CD14-positive monocyte (primary cell): ENCODE measurements at regions not wholly inside any gene's neighbourhood (a gene's known extent, or its start where the extent isn't known, plus 50 kb on each side); places are given as distances from the start of the nearest gene placed in this dataset.

ENCODE experiments used
- DNase-seq, 3 donors: peaks; one replicate each; pipeline ENCODE4 v3.0.0-alpha.2; 2011 to 2022
- H2AFZ ChIP-seq: 2 replicates; pipeline ENCODE4 v1.6.0; 2012; ENCODE audit warnings: mild to moderate bottlenecking, low read depth, low read length, inconsistent platforms; ENCODE audit not compliant: insufficient read depth, poor library complexity, severe bottlenecking
- H3K27ac ChIP-seq, 2 donors: 1 replicate in 1 of 2; 2 replicates in 1 of 2; pipeline ENCODE4 v1.5.1; 2012 to 2013; ENCODE audit warnings: low read length in 2 of 2, control low read depth in 1 of 2, inconsistent platforms in 1 of 2, low read depth in 1 of 2, mild to moderate bottlenecking in 1 of 2
- H3K27me3 ChIP-seq, 2 donors: one replicate each; pipeline versions ENCODE4 v1.6.0 to v1.6.1; 2011 to 2013; ENCODE audit warnings: low read length in 2 of 2; ENCODE audit not compliant: control insufficient read depth in 2 of 2, insufficient read depth in 2 of 2
- H3K36me3 ChIP-seq, 2 donors: replicated peaks in 1 of 2; 1 replicate in 1 of 2; 2 replicates in 1 of 2; pipeline versions ENCODE4 v1.5.1 to v1.6.1; 2012 to 2013; ENCODE audit warnings: low read length in 2 of 2, control low read depth in 1 of 2, inconsistent platforms in 1 of 2, mild to moderate bottlenecking in 1 of 2; ENCODE audit not compliant: insufficient read depth in 2 of 2, control insufficient read depth in 1 of 2
- H3K4me1 ChIP-seq, 2 donors: 1 replicate in 1 of 2; 2 replicates in 1 of 2; pipeline versions ENCODE4 v1.5.1 to v1.6.1; 2012 to 2013; ENCODE audit warnings: low read length in 2 of 2, control low read depth in 1 of 2, inconsistent platforms in 1 of 2, mild to moderate bottlenecking in 1 of 2, moderate library complexity in 1 of 2; ENCODE audit not compliant: insufficient read depth in 2 of 2, control insufficient read depth in 1 of 2
- H3K4me2 ChIP-seq: replicated peaks from 2 replicates; pipeline ENCODE3; 2012; ENCODE audit warnings: low read length, moderate library complexity, mild to moderate bottlenecking; ENCODE audit not compliant: poor library complexity, severe bottlenecking; ENCODE audit errors: extremely low read depth
- H3K4me3 ChIP-seq, 3 experiments: fragments of 200-600 bp in 1 of 3; sonication (generic) in 1 of 3; replicated peaks in 1 of 3; 1 replicate in 2 of 3; 2 replicates in 1 of 3; pipeline ENCODE4 v1.5.1; 2011 to 2013; ENCODE audit warnings: low read length in 3 of 3, mild to moderate bottlenecking in 3 of 3, control low read depth in 2 of 3, low read depth in 2 of 3, inconsistent platforms in 1 of 3, moderate library complexity in 1 of 3
- H3K79me2 ChIP-seq: 2 replicates; pipeline ENCODE4 v1.6.0; 2012; ENCODE audit warnings: mild to moderate bottlenecking, control low read depth, inconsistent platforms, low read length, moderate library complexity; ENCODE audit not compliant: insufficient read depth
- H3K9ac ChIP-seq: 2 replicates; pipeline ENCODE4 v1.6.0; 2017; ENCODE audit warnings: low read length, mild to moderate bottlenecking; ENCODE audit not compliant: insufficient read depth, poor library complexity, severe bottlenecking
- H3K9me3 ChIP-seq, 2 donors: replicated peaks in 1 of 2; 1 replicate in 1 of 2; 2 replicates in 1 of 2; pipeline versions ENCODE4 v1.5.1 to v1.6.1; 2012 to 2013; ENCODE audit warnings: low read length in 2 of 2, control low read depth in 1 of 2; ENCODE audit not compliant: control insufficient read depth in 1 of 2, insufficient read depth in 1 of 2
- H4K20me1 ChIP-seq: 2 replicates; pipeline ENCODE4 v1.6.0; 2012; ENCODE audit warnings: mild to moderate bottlenecking, low read length, control low read depth, moderate library complexity; ENCODE audit not compliant: insufficient read depth
- H3K27ac Mint-ChIP-seq, 7 donors: one replicate each; pipeline ENCODE4 v1.8.0; 2020; ENCODE audit warnings: mild to moderate bottlenecking in 7 of 7, mixed read lengths in 7 of 7, moderate library complexity in 6 of 7, inconsistent platforms in 2 of 7
- H3K27me3 Mint-ChIP-seq, 3 donors: one replicate each; pipeline ENCODE4 v1.8.0; 2021 to 2022; ENCODE audit warnings: low read depth in 3 of 3, mild to moderate bottlenecking in 3 of 3, mixed read lengths in 3 of 3, moderate library complexity in 3 of 3, inconsistent platforms in 1 of 3
- H3K36me3 Mint-ChIP-seq, 2 donors: one replicate each; pipeline ENCODE4 v1.8.0; 2020; ENCODE audit warnings: mixed read lengths in 2 of 2, inconsistent platforms in 1 of 2, mild to moderate bottlenecking in 1 of 2
- H3K4me1 Mint-ChIP-seq: one replicate; pipeline ENCODE4 v1.8.0; 2020; ENCODE audit warnings: mild to moderate bottlenecking, mixed read lengths
- H3K4me3 Mint-ChIP-seq, 2 donors: one replicate each; pipeline ENCODE4 v1.8.0; 2020; ENCODE audit warnings: mild to moderate bottlenecking in 2 of 2, mixed read lengths in 2 of 2, moderate library complexity in 1 of 2
- H3K9me3 Mint-ChIP-seq, 7 donors: one replicate each; pipeline ENCODE4 v1.8.0; 2020 to 2022; ENCODE audit warnings: mixed read lengths in 7 of 7, mild to moderate bottlenecking in 6 of 7, moderate library complexity in 6 of 7, inconsistent platforms in 2 of 7
- WGBS: methylation state at CpG from one replicate; pipeline ENCODE4 v1.1.5; 2013; ENCODE audit warnings: missing lambda C conversion rate; ENCODE audit not compliant: insufficient coverage; 5-methylcytosine and 5-hydroxymethylcytosine counted together
- intact Hi-C, 2 donors: fragments of 100-400 bp; cut with micrococcal nuclease; formaldehyde crosslinking; loops; one replicate each; pipeline versions ENCODE4 v1.15.0 to v1.15.1; 2023
- TF ChIP-seq, protein P1 (sequence below): fragments of 200-600 bp; IDR thresholded peaks from one replicate; pipeline ENCODE4 v1.8.0; 2022; ENCODE audit warnings: antibody characterized with exemption, mild to moderate bottlenecking

DNA sequence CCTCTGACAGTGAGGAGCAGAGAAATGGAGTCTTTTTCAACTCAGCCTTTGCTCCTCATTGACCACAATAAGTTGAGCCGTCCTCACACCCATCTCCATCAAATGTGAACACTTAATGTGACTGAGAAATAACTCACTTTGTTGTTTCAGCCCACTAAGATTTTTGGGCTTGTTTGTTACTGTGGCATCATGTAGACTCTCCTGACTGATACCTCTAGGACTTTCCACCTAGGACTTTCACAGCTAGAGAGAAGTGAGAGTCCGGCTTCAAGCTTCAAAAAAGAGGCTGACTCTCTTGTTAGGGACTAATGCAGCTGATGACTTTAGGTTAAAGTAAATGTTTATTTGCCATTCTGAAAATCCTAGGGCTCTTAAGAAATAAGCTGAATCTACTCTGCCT lies 435.0 kb downstream of the TMEM114 start:
- peaks cover 8 to 13% of the 10 kb centered on the region in 2 donors for H3K9me3 ChIP-seq
- H3K9ac ChIP-seq, result no peak overlapping the region
- Mint-ChIP-seq H3K9me3 (peaks cover 2 to 18% (median 9%) of the 10 kb centered on the region in 7 donors), H3K27me3 (peaks cover 0 to 2% (median 0%) of the 10 kb centered on the region in 3 donors), H3K4me3 (no peak overlapping the region), H3K36me3 (no peaks in the 10 kb centered on the region), H3K4me1 (no peaks in the 10 kb centered on the region), H3K27ac (no peak overlapping the region)
- H2AFZ ChIP-seq, result no peak overlapping the region
- H3K27ac ChIP-seq, result no peak overlapping the region
- no peaks in the 10 kb centered on the region for H3K79me2 ChIP-seq
- WGBS, result no CpG with 5 or more reads among the region's 2 CpGs
- no peak overlapping the region for H3K4me2 ChIP-seq
- intact Hi-C loops, result no loop called here
- DNase-seq, result no peak
- no peaks in the 10 kb centered on the region for H3K4me1 ChIP-seq
- no peak overlapping the region for H3K4me3 ChIP-seq
- no peaks in the 10 kb centered on the region for H3K27me3 ChIP-seq
- H3K36me3 ChIP-seq, result no peaks in the 10 kb centered on the region
- H4K20me1 ChIP-seq, result no peaks in the 10 kb centered on the region
- TF ChIP-seq, protein P1, sequence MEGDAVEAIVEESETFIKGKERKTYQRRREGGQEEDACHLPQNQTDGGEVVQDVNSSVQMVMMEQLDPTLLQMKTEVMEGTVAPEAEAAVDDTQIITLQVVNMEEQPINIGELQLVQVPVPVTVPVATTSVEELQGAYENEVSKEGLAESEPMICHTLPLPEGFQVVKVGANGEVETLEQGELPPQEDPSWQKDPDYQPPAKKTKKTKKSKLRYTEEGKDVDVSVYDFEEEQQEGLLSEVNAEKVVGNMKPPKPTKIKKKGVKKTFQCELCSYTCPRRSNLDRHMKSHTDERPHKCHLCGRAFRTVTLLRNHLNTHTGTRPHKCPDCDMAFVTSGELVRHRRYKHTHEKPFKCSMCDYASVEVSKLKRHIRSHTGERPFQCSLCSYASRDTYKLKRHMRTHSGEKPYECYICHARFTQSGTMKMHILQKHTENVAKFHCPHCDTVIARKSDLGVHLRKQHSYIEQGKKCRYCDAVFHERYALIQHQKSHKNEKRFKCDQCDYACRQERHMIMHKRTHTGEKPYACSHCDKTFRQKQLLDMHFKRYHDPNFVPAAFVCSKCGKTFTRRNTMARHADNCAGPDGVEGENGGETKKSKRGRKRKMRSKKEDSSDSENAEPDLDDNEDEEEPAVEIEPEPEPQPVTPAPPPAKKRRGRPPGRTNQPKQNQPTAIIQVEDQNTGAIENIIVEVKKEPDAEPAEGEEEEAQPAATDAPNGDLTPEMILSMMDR, result no peak

DNA sequence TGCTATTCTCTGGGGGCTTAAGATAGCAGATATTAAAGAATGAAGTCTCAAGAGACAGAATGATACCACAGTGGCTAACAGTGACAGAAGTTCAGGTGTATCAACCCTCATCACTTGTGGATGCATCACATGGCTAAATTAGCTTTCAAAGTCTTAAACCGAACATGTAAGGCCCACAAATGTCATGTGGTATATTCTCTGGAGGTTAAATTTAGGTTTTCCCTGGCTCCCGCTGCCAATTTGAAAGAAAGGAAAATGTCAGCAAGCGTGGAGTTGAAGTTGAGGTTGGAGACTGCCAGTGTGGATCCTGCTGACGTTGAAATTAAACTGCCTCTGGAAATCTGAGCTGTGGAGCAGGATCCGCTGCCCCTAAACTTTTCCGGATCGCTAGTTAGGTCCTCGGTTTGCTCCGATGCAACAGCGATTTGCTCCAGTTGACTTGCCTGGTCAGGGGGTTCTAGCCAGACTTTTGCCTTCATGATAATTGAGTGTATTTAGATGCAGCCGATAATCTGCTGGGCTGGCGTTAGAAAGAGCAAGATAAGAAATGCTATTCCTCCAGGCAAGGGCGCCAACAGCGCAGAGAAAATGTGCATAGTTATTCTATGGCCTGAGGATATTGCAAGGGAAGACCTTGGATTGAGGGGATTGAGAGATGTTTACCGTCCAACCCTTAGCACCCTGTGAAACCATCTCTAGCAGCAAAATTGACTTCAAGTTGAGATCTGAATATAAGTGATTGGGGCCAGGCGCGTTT lies 443.9 kb downstream of the TMEM114 start:
- peaks cover 0 to 4% (median 3%) of the 10 kb centered on the region in 3 donors for H3K27me3 Mint-ChIP-seq
- H3K4me3 Mint-ChIP-seq, result no peak overlapping the region
- no peaks in the 10 kb centered on the region for H3K36me3 Mint-ChIP-seq
- H3K36me3 ChIP-seq, result no peaks in the 10 kb centered on the region
- no peaks in the 10 kb centered on the region for H3K4me1 Mint-ChIP-seq
- no peak overlapping the region for H3K9ac ChIP-seq
- H3K4me1 ChIP-seq, result no peaks in the 10 kb centered on the region
- H3K79me2 ChIP-seq, result no peaks in the 10 kb centered on the region
- no peaks in the 10 kb centered on the region for H4K20me1 ChIP-seq
- peaks cover 0 to 13% (median 2%) of the 10 kb centered on the region in 7 donors for H3K9me3 Mint-ChIP-seq
- intact Hi-C loops, result no loop called here
- no peak overlapping the region for H3K4me3 ChIP-seq
- no peaks in the 10 kb centered on the region for H3K9me3 ChIP-seq
- no peak overlapping the region for H3K27ac Mint-ChIP-seq
- no peak overlapping the region for H2AFZ ChIP-seq
- TF ChIP-seq, protein P1, result no peak
- H3K27ac ChIP-seq, result no peak overlapping the region
- H3K4me2 ChIP-seq, result no peak overlapping the region
- WGBS, result 95% methylated on average over 13 of the region's 17 CpGs
- DNase-seq, result no peak
- H3K27me3 ChIP-seq, result no peaks in the 10 kb centered on the region
